Mucosa of descending colon (tissue), 3 donors: ENCODE measurements at regions not wholly inside any gene's neighbourhood (a gene's known extent, or its start where the extent isn't known, plus 50 kb on each side); places are given as distances from the start of the nearest gene placed in this dataset.

ENCODE experiments used
- ATAC-seq: fragments of 200-7000 bp; cut with Tn5 transposase; one replicate; pipeline ENCODE4 v1.9.1; 2020; ENCODE audit warnings: mild to moderate bottlenecking, moderate library complexity
- DNase-seq, 3 donors: peaks; one replicate each; pipeline ENCODE4 v3.0.0-alpha.2; 2020
- H3K36me3 ChIP-seq: fragments of 200-600 bp; one replicate; pipeline ENCODE4 v1.8.0; 2021; ENCODE audit warnings: low read depth, mild to moderate bottlenecking
- H3K4me1 ChIP-seq: fragments of 200-600 bp; one replicate; pipeline ENCODE4 v1.8.0; 2021; ENCODE audit warnings: low read depth, mild to moderate bottlenecking
- H3K4me3 ChIP-seq: fragments of 200-600 bp; one replicate; pipeline ENCODE4 v1.8.0; 2021; ENCODE audit warnings: mild to moderate bottlenecking
- H3K9me3 ChIP-seq: fragments of 200-600 bp; one replicate; pipeline ENCODE4 v1.8.0; 2021; ENCODE audit warnings: mild to moderate bottlenecking
- CTCF ChIP-seq: fragments of 200-600 bp; IDR thresholded peaks from one replicate; pipeline ENCODE4 v1.8.0; 2022; ENCODE audit warnings: antibody characterized with exemption, mild to moderate bottlenecking
- intact Hi-C, 2 donors: fragments of 100-400 bp; cut with DNase I in 1 of 2; cut with micrococcal nuclease in 1 of 2; formaldehyde crosslinking; loops; one replicate each; pipeline versions ENCODE4 v1.11.0 to v1.11.1; 2022; cut with DNase I, micrococcal nuclease
- donor health status: DM: no; HTN: no; CAD: no; lungs with moderate emphysema.
- donor health status: DM: no; HTN: no; CAD: no.
- donor health status: DM: no; HTN: yes; CAD: no.

GRCh38 chr5:100311806-100312205 lies 223.4 kb upstream of the FAM174A start:
- Histone ChIP-seq H3K36me3 (no peaks in the 10 kb centered on the region), H3K4me3 (no peak overlapping the region), H3K9me3 (peaks cover 3% of the 10 kb centered on the region), H3K4me1 (no peaks in the 10 kb centered on the region)
- DNase-seq (no peak), ATAC-seq (no peak)
- intact Hi-C loops = no loop called here
- TF ChIP-seq CTCF = no peak

GRCh38 chr5:100306000-100306399 lies 229.2 kb upstream of the FAM174A start:
- H3K4me3 ChIP-seq = no peak overlapping the region
- no peaks in the 10 kb centered on the region for H3K4me1 ChIP-seq
- DNase-seq (no peak), ATAC-seq (no peak)
- intact Hi-C loops = no loop called here
- no peaks in the 10 kb centered on the region for H3K9me3 ChIP-seq
- H3K36me3 ChIP-seq = no peaks in the 10 kb centered on the region
- TF ChIP-seq CTCF = no peak

- no peak overlapping the region for H3K4me3 ChIP-seq
- no peak for ATAC-seq
- intact Hi-C loops = no loop called here
- no peaks in the 10 kb centered on the region for H3K36me3 ChIP-seq
- no peaks in the 10 kb centered on the region for H3K9me3 ChIP-seq
- DNase-seq = no peak
- TF ChIP-seq CTCF = no peak
- H3K4me1 ChIP-seq = no peaks in the 10 kb centered on the region
These were observed 232.0 kb upstream of the FAM174A start for GRCh38 chr5:100303216-100303615.

GRCh38 chr5:100299261-100299660 lies 235.9 kb upstream of the FAM174A start:
- no peaks in the 10 kb centered on the region for H3K36me3 ChIP-seq
- ATAC-seq (no peak), DNase-seq (no peak)
- H3K9me3 ChIP-seq = no peaks in the 10 kb centered on the region
- intact Hi-C loops = no loop called here
- TF ChIP-seq CTCF = no peak
- no peak overlapping the region for H3K4me3 ChIP-seq
- H3K4me1 ChIP-seq = no peaks in the 10 kb centered on the region

- no peaks in the 10 kb centered on the region for H3K36me3 ChIP-seq
- intact Hi-C loops = no loop called here
- no peak overlapping the region for H3K4me3 ChIP-seq
- peaks cover 4% of the 10 kb centered on the region for H3K9me3 ChIP-seq
- ATAC-seq (no peak), DNase-seq (no peak)
- no peaks in the 10 kb centered on the region for H3K4me1 ChIP-seq
- no peak for TF ChIP-seq CTCF
These were observed 259.1 kb upstream of the FAM174A start for GRCh38 chr5:100276071-100276470.

GRCh38 chr5:100275631-100276030 lies 259.5 kb upstream of the FAM174A start:
- H3K36me3 ChIP-seq = no peaks in the 10 kb centered on the region
- no peak for ATAC-seq
- DNase-seq = no peak
- peaks cover 2% of the 10 kb centered on the region for H3K9me3 ChIP-seq
- no peak overlapping the region for H3K4me3 ChIP-seq
- intact Hi-C loops = no loop called here
- TF ChIP-seq CTCF = no peak
- H3K4me1 ChIP-seq = no peaks in the 10 kb centered on the region
